COR-L47 (cell line): ENCODE measurements at regions not wholly inside any gene's neighbourhood (a gene's known extent, or its start where the extent isn't known, plus 50 kb on each side); places are given as distances from the start of the nearest gene placed in this dataset.
A peak's percentile ranks its signal among the peaks of the same experiment; 100 is the strongest.

Experiments used
- DNase-seq: peaks from one replicate; lab custom pipeline; 2025; lab: John Stamatoyannopoulos, UW

GRCh38 chr4:120431180-120431579 lies 364.5 kb upstream of the MAD2L1 start:
- DNase-seq = no peak

DNA sequence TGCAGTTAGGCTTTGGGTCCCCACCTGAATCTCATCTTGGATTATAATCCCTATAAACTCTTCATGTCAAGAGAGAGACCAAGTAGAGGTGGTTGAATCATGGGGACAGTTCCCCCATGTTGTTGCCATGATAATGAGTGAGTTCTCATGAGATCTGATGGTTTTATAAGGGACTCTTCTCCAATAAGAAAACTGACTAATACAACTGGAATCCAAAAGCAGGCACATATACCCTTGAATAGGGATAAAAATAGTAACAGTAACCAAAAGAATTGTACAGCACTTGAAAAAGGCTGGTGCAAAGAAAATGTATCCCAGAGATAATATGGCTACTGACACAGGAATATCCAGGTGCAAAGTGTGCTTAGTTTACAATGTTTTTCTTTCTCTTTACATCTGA lies 351.5 kb upstream of the MAD2L1 start:
- DNase-seq = no peak

DNA sequence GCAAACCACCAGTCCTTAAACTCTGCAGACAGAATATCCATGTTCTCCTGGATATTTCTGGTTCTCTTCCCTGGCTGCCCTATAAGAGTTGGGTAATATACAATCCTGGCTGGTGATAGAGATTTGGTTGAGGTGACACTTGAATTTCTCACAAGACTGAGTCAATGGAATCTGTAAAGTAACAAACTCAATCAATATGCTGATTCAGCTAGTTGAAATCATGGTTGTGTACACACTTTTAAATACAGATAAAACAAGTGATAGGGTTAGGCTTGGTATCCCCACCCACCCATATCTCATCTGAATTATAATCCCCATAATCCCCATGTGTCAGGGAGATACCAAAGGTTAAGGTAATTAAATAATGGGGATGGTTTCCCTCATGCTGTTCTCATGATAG lies 349.2 kb upstream of the MAD2L1 start:
- DNase-seq = no peak

GRCh38 chr4:120406960-120407359 lies 340.3 kb upstream of the MAD2L1 start:
- no peak for DNase-seq

DNA sequence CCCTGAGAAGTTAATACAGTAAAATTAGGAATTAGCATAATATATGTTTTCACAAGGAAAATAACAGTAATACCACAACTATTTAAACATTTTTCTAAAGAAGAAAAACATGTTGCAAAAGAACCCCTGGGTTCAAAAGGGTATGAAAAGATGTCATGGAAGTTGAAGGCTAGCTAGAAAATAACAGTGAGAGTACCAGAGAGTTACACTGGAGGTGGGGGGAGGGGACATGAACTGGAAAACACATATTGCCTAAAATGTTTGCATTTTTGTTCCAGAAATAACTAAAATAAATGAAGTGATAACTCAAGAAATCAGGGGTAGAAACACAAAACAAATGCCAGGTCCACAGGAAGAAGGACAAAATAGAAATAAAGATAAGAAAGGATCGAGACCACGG lies 336.6 kb upstream of the MAD2L1 start:
- DNase-seq = no peak

DNA sequence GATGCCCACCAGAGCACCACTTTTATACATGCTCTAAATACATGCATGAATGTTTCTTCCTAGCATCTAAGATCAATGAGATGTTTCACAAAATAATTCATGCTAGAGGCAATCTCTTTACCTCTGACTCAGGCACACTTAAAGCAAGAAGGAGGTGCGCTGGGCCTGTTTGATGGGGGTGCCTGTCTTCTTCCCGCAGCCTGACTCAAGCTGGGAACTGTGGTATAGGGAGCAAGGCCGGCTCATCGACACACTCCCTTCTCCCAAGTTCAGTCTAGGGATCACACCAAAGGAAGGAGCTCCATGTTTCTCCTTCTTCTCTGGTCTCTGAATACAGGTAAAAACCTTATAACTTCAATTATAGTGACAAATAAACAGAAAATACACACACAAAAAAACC lies 333.8 kb upstream of the MAD2L1 start:
- DNase-seq = no peak

DNA sequence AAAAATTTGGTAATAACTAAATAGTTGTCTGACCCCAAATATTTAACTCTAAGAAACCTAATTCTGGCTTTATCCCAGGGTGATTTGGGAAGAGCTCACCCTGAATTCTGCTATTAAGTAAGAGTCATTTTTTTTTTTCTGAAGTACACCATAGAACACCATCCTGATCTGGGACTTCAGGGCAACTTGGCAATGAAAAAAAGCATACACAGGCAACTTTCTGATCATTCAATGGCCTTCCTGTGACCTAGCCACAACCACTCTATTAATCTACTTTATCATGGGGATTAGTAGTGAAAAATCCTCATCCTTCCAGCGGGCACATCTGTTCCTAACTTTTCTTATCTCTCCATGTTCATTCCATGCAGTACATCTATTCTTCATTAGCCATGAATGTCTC lies 333.2 kb upstream of the MAD2L1 start:
- no peak for DNase-seq

GRCh38 chr4:120395746-120396145 lies 329.1 kb upstream of the MAD2L1 start:
- no peak for DNase-seq

GRCh38 chr4:120355881-120356280 lies 289.2 kb upstream of the MAD2L1 start:
- DNase-seq = no peak

- DNase-seq = no peak
These were observed 287.7 kb upstream of the MAD2L1 start for GRCh38 chr4:120354381-120354780.

GRCh38 chr4:120353235-120353634 lies 286.6 kb upstream of the MAD2L1 start:
- no peak for DNase-seq

GRCh38 chr4:120352739-120353138 lies 286.1 kb upstream of the MAD2L1 start:
- DNase-seq = no peak

- no peak for DNase-seq
These were observed 282.3 kb upstream of the MAD2L1 start for GRCh38 chr4:120348948-120349347.

DNA sequence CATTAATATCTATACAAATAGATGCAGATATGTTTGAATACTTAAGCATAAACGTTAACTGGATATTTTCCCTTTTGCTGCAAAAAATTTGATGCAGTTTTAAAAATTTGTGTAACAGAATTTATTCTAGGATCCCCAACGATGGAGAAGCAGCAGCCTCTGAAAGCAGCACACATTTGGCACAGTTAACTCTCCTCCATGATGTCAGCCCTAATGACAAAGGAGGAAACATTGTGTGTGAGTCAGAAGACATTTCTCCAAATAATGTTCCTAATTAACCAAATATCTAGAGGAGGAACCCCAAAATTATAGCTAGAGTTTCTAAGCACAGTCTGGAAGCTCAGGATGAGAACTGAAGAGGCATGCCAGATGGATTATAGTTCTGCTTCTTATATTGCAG lies 281.9 kb upstream of the MAD2L1 start:
- DNase-seq = no peak

GRCh38 chr4:120331486-120332370 lies 265.1 kb upstream of the MAD2L1 start:
- DNase-seq = peak; percentile 50

DNA sequence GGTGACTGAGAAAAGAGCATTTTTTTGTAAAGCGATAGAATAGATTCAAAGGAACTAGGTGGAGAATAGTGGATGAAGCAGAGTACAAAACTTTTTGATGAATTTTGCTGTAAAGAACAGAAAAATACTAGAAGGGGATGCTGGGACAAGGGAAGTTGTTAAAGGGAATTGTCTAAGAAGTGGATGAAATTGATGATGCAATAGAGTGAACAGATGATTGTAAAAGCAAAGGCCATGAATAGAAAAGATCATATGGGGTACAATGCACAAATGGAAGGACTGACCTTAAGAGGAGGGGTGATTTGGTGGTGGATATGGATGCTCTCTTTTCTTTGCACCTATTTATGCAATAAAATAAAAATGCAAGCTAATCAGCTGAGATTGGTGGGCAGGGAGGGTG lies 262.7 kb upstream of the MAD2L1 start:
- DNase-seq = no peak

DNA sequence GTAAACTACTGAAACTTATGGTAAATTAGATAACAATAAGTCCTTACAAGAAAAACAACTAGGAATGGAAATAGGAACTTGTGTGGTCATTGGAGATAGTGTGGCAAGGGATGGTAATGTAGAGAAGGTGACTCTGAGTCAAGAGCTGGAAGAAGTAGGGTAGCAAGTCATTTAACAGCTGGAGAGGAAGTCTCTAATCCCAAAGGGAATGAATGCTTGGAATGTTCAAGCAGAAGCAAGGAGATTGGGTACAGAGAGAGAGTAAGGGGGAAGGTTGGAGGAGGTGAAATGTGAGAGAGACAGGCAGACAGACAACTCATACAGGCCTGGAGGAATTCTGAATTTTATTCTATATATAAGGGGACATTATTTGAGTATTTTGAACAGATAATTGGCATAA lies 260.6 kb upstream of the MAD2L1 start:
- no peak for DNase-seq

GRCh38 chr4:120319046-120319767 lies 252.6 kb upstream of the MAD2L1 start:
- no peak for DNase-seq

DNA sequence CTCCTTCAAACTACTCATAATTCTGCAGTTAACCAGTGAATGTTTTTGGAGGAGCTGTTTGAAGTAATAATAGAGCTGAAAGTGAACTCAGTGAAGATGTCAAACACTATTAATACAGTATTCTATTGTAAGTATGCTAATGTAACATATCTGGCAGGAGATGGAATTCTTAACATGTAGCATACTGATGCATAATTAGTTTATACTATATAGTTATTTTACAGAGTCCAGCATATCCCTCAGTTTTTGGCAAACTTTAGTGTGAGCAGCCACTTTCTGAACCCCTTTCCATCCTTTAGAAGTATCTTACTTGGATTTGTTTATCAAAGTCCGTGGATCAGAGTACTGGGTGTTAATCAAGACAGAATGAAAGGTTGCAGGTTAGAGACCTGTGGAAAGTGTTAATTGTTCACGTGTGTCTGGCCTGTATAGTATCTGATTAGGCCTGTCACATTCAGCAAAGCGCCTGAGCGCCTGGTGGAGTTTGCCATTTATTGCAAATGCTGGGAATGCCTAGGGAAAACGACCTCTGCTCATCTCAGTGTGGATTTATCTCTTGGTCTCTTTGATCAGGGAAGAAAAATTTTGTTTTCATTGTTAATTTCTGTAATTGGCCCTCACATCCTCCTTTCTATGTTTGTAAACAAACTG lies 251.7 kb upstream of the MAD2L1 start:
- no peak for DNase-seq

DNA sequence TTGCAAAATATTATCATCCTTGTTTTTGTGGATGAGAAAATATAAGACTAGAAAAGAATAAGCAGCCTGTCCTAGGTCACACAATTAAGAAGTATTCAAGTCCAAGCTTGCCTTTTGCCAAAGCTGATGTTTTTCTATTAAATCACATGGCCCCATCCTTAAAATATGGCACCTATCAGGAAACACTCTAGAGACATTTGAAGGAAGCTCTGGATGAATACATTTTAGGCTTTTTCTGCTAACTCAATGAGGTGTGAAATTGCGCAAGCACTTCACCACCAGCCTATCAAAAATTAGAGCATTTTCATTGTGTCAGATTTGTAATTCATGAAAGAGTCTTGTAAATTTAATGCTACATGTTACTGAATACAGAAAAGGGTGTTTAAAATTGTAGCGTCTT lies 251.1 kb upstream of the MAD2L1 start:
- DNase-seq = no peak

DNA sequence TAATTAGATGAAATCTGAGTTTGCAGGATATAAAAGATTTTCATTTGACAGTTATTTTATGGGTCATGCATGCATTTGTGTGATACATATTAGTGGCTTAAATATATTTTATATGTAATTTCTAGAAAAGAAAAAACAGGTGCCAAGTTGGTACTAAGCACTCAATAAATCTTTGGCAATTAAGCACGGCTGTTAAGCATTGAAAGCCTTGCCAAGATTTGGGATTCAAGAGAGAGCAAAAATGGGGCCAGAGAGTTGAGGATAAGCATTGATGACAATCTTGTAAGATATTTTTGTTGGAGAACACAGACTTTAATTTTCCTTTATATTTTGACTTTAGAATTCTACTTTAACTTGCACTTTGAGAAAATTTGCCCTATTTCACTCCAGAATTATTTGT lies 249.8 kb upstream of the MAD2L1 start:
- no peak for DNase-seq

DNA sequence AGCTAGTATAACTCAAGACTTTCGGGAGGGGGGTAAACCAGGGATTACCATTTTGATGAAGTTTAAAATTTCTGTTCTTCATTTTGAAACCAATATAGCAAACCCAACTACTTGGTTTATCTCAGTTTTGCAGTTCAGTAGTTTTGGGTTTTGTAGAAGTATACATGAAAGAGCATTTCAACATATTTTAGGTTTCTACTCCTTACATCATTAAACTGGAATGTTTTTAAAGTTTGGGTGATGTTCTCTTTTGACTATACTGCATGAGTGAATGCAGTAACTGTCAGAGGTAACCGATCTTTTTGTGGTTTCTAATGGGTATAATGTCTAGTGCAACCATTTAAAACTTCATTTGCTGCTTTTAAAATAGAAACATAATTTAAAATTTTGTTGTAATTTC lies 248.3 kb upstream of the MAD2L1 start:
- no peak for DNase-seq

GRCh38 chr4:120304801-120305200 lies 238.2 kb upstream of the MAD2L1 start:
- DNase-seq = no peak
